ENCODE measurements at regions not wholly inside any gene's neighbourhood (a gene's known extent, or its start where the extent isn't known, plus 50 kb on each side); places are given as distances from the start of the nearest gene placed in this dataset.

GRCh38 chr15:31195871-31196270, 94.3 kb upstream of the TRPM1 start:
- no peak for DNase-seq
- intact Hi-C loops (cut with DNase I; ENCODE audit: low total_unique reads): no loop called here
- no peaks in the 10 kb centered on the region for H3K4me1 ChIP-seq
- no peaks in the 10 kb centered on the region for H3K36me3 ChIP-seq
- H3K27ac ChIP-seq: no peak overlapping the region
- no peak overlapping the region for H3K4me3 ChIP-seq
- no peaks in the 10 kb centered on the region for H3K27me3 ChIP-seq
- H3K9me3 ChIP-seq: no peaks in the 10 kb centered on the region
- TF ChIP-seq CTCF (IDR thresholded peaks at IDR 0.05): no peak
- TF ChIP-seq POLR2A (IDR thresholded peaks at IDR 0.05): no peak

- Histone ChIP-seq H3K27ac (no peak overlapping the region), H3K27me3 (no peaks in the 10 kb centered on the region), H3K4me3 (no peak overlapping the region), H3K4me1 (no peaks in the 10 kb centered on the region), H3K36me3 (no peaks in the 10 kb centered on the region), H3K9me3 (no peaks in the 10 kb centered on the region)
- no peak for TF ChIP-seq POLR2A (IDR thresholded peaks at IDR 0.05)
- peak in 2 of 4 experiments; percentile 2 to 7 for TF ChIP-seq CTCF (IDR thresholded peaks at IDR 0.05)
- intact Hi-C loops (cut with DNase I; ENCODE audit: low total_unique reads): no loop called here
- DNase-seq: no peak
Measured at GRCh38 chr15:31197497-31198414, 96.2 kb upstream of the TRPM1 start.

GRCh38 chr15:31200735-31201151, 99.2 kb upstream of the TRPM1 start:
- H3K27me3 ChIP-seq: no peaks in the 10 kb centered on the region
- peak in 1 of 2 donors; percentile 63 for DNase-seq
- intact Hi-C loops (cut with DNase I; ENCODE audit: low total_unique reads): loop anchor here (10.0 kb wide), 1 partner anchor 284 kb away; no protein-coding TSS in a partner anchor
- no peak overlapping the region for H3K27ac ChIP-seq
- H3K4me3 ChIP-seq: no peak overlapping the region
- H3K9me3 ChIP-seq: no peaks in the 10 kb centered on the region
- TF ChIP-seq POLR2A (IDR thresholded peaks at IDR 0.05) (no peak), CTCF (IDR thresholded peaks at IDR 0.05) (peak in 3 of 4 experiments; percentile 17 to 63 (median 39))
- no peaks in the 10 kb centered on the region for H3K4me1 ChIP-seq
- no peaks in the 10 kb centered on the region for H3K36me3 ChIP-seq

DNA sequence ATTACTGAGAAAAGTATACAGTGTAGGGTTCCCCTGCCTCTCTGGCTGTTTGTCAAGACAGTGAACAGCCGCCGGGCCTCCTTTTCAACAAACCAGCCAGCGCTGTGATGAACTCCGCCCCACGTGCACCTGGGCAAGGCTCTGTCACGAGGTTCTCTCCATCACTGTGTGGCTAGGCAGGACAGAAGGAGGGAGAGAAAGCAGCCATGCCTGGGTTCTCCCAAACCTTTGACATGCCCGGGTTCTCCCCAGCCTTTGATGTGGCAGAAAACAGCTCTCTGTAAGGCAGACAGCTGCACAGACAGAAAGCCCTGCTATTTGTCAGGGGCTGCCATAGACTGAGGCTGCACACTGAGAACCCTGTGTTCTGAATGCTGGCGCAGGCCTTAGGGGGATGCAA, 101.4 kb upstream of the TRPM1 start:
- intact Hi-C loops (cut with DNase I; ENCODE audit: low total_unique reads): loop anchor here (10.0 kb wide), 1 partner anchor 282 kb away; no protein-coding TSS in a partner anchor
- H3K27me3 ChIP-seq: no peaks in the 10 kb centered on the region
- DNase-seq: no peak
- no peaks in the 10 kb centered on the region for H3K9me3 ChIP-seq
- no peak overlapping the region for H3K27ac ChIP-seq
- no peaks in the 10 kb centered on the region for H3K36me3 ChIP-seq
- H3K4me1 ChIP-seq: no peaks in the 10 kb centered on the region
- TF ChIP-seq CTCF (IDR thresholded peaks at IDR 0.05): no peak
- no peak overlapping the region for H3K4me3 ChIP-seq

DNA sequence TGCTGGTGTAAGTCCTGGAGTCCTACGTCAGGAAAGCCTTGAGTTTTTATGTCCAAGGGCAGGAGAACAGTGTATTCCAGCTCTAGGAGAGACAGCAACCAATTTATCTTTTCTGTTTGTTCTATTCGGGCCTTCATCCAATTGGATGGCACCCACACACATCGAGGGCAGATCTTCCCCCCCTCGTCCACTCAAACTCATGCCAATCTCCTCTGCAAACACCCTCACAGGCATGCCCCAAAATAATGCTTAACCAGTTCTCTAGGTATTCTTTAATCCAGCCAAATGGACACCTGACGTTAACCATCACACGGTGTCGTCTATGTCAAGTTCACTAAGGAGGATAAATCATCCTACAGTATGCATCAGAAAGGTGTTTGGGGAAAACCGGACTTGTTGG, 102.5 kb upstream of the TRPM1 start:
- H3K9me3 ChIP-seq: no peaks in the 10 kb centered on the region
- no peak overlapping the region for H3K4me3 ChIP-seq
- TF ChIP-seq CTCF (IDR thresholded peaks at IDR 0.05): no peak
- no peak for TF ChIP-seq POLR2A (IDR thresholded peaks at IDR 0.05)
- H3K27ac ChIP-seq: no peak overlapping the region
- no peaks in the 10 kb centered on the region for H3K4me1 ChIP-seq
- no peaks in the 10 kb centered on the region for H3K27me3 ChIP-seq
- H3K36me3 ChIP-seq: no peaks in the 10 kb centered on the region
- no peak for DNase-seq
- intact Hi-C loops (cut with DNase I; ENCODE audit: low total_unique reads): loop anchor here (10.0 kb wide), 1 partner anchor 281 kb away; no protein-coding TSS in a partner anchor
